ENCODE measurements at regions not wholly inside any gene's neighbourhood (a gene's known extent, or its start where the extent isn't known, plus 50 kb on each side); places are given as distances from the start of the nearest gene placed in this dataset.

GRCh38 chr11:109071262-109071661 lies 350.7 kb upstream of the C11orf87 start:
- TF ChIP-seq EZH2 (IDR thresholded peaks at IDR 0.05): no peak
- TF ChIP-seq SRF (IDR thresholded peaks at IDR 0.05; ENCODE audit: low read depth): no peak
